ENCODE measurements at regions not wholly inside any gene's neighbourhood (a gene's known extent, or its start where the extent isn't known, plus 50 kb on each side); places are given as distances from the start of the nearest gene placed in this dataset.

DNA sequence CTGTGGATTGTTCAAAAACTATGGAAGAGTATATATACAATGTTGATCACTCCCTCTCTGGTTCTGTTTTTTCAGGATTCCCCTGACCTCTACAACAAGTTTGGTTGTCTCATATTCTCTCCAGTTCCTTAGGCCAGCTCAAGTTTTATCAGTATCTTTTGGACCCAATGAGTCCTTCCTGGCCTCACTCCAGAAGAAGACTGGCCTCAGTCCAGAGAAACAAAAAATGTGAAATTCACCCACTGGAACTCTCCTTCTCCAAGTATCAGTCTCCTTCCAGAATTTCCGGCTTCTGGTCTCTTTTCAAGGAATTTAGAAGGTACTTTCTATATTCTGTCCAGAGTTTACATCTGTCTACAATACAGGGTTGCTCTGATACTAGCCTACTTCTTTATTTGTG, 537.8 kb upstream of the FTMT start:
- Histone ChIP-seq H3K4me3 (no peak overlapping the region), H3K9me3 (no peaks in the 10 kb centered on the region), H3K36me3 (no peaks in the 10 kb centered on the region), H3K27me3 (no peaks in the 10 kb centered on the region), H3K27ac (no peak overlapping the region), H3K4me1 (no peaks in the 10 kb centered on the region)
- 38% methylated on average over 1 of the region's 1 CpG for WGBS (ENCODE audit: insufficient coverage, low coverage, low lambda C conversion rate, missing lambda C conversion rate)
- no peak for TF ChIP-seq POLR2A (IDR thresholded peaks at IDR 0.05)
- TF ChIP-seq, protein P1, sequence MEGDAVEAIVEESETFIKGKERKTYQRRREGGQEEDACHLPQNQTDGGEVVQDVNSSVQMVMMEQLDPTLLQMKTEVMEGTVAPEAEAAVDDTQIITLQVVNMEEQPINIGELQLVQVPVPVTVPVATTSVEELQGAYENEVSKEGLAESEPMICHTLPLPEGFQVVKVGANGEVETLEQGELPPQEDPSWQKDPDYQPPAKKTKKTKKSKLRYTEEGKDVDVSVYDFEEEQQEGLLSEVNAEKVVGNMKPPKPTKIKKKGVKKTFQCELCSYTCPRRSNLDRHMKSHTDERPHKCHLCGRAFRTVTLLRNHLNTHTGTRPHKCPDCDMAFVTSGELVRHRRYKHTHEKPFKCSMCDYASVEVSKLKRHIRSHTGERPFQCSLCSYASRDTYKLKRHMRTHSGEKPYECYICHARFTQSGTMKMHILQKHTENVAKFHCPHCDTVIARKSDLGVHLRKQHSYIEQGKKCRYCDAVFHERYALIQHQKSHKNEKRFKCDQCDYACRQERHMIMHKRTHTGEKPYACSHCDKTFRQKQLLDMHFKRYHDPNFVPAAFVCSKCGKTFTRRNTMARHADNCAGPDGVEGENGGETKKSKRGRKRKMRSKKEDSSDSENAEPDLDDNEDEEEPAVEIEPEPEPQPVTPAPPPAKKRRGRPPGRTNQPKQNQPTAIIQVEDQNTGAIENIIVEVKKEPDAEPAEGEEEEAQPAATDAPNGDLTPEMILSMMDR (IDR thresholded peaks at IDR 0.05), result no peak
- no peak for DNase-seq
- no peak for ATAC-seq
- intact Hi-C loops (cut with DNase I), result no loop called here

DNA sequence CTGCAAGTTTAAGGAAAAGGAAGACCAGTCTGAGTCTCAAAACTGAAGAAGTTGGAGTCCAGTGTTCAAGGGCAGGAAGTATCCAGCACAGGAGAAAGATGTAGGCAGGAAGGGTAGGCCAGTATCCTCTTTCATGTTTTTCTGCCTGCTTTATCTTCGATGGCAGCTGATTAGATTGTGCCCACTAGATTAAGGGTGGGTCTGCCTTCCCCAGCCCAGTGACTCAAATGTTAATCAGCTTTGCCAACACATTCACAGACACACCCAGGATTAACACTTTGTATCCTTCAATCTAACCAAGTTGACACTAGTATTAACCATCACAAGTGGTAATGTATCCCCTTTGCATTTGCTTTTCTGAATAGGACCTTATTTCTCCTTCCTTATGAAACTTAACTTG, 535.9 kb upstream of the FTMT start:
- Histone ChIP-seq H3K36me3 (no peaks in the 10 kb centered on the region), H3K4me3 (no peak overlapping the region), H3K27ac (no peak overlapping the region), H3K27me3 (no peaks in the 10 kb centered on the region), H3K9me3 (no peaks in the 10 kb centered on the region), H3K4me1 (no peaks in the 10 kb centered on the region)
- ATAC-seq, result no peak
- no peak for DNase-seq
- TF ChIP-seq, protein P1 (IDR thresholded peaks at IDR 0.05), result no peak
- no peak for TF ChIP-seq POLR2A (IDR thresholded peaks at IDR 0.05)
- WGBS (ENCODE audit: insufficient coverage, low coverage, low lambda C conversion rate, missing lambda C conversion rate), result no CpG with 5 or more reads among the region's 1 CpG
- intact Hi-C loops (cut with DNase I), result no loop called here

DNA sequence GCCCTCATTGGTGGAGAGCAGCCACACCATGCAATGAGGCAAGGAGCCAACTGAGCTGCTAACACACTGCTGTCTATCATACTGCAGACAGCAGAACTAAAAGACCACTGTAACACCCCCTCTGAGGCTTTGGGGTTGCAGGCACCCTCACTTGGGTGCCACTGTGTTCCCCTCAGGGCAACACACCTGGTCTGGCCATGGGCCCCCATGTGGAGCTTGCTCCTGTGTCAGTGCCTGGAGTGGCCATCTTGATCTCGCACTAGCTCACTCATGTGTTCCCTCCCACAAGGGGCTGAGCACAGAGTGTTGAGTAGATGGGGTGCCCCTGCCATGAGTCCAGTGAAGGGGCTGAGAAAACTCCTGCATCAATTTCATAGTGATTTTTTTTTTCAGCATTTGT, 532.4 kb upstream of the FTMT start:
- TF ChIP-seq, protein P1 (IDR thresholded peaks at IDR 0.05), result no peak
- TF ChIP-seq POLR2A (IDR thresholded peaks at IDR 0.05), result no peak
- ATAC-seq (no peak), DNase-seq (no peak)
- Histone ChIP-seq H3K27me3 (no peaks in the 10 kb centered on the region), H3K36me3 (no peaks in the 10 kb centered on the region), H3K4me1 (no peaks in the 10 kb centered on the region), H3K9me3 (no peaks in the 10 kb centered on the region), H3K27ac (no peak overlapping the region), H3K4me3 (no peak overlapping the region)
- no CpG with 5 or more reads among the region's 1 CpG for WGBS (ENCODE audit: insufficient coverage, low coverage, low lambda C conversion rate, missing lambda C conversion rate)
- intact Hi-C loops (cut with DNase I), result no loop called here

DNA sequence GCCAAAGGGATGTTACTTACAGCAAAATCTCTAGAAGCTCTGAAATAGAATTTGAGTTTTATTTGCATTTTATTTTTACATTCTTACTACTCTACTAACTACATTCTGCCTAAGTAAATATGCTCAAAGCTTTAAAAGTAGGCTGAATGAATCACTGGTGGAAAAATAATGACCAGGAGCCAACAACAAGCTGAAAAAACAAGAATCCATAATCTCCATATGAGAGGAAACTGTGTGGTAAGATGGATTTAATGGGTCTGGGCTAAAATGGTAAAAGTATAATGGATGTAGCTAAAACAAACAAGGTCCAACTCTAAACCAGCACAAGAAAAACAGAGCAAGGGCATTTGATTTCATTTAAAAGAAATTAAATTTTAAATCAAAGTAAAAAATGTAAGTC, 525.8 kb upstream of the FTMT start:
- no peaks in the 10 kb centered on the region for H3K4me1 ChIP-seq
- H3K36me3 ChIP-seq, result no peaks in the 10 kb centered on the region
- no peaks in the 10 kb centered on the region for H3K9me3 ChIP-seq
- no peak overlapping the region for H3K4me3 ChIP-seq
- intact Hi-C loops (cut with DNase I), result no loop called here
- H3K27ac ChIP-seq, result no peak overlapping the region
- no peaks in the 10 kb centered on the region for H3K27me3 ChIP-seq
- no peak for DNase-seq
- TF ChIP-seq, protein P1 (IDR thresholded peaks at IDR 0.05), result no peak
- TF ChIP-seq POLR2A (IDR thresholded peaks at IDR 0.05), result no peak
- ATAC-seq, result no peak

DNA sequence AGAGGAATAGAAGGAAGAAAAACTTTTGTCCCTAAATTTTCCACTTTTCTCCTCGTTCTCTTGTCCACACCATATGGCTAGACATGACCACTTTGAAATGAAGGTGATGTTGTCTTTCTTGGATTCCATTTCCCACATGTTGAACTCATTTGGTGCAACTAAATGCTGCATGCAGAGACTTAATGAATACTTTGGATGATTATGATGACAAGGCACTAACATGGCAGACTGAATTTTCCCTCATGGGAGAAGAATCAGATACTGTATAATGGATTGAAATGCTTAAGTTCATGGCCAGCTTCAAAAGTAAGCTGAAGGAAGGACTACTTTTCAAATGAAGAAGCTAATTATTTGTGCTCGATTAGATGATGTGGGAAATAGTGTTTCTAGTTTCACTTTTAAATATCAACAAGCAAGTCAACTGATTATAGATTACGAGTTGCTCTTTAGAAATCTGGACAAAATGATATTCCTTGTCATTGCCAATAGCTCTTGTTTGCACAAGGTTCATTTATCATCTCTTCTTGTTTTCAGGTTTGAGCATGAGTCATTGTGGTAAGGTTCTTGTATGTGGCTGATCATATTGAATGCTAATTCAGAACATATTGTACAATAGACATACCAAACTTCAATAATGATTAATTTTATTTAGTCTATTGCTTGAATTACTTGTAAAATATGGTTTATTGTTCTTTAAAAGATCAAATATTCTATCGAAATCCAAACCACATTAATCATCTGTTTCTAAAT, 501.3 kb upstream of the FTMT start:
- Histone ChIP-seq H3K36me3 (no peaks in the 10 kb centered on the region), H3K27ac (no peak overlapping the region), H3K4me3 (no peak overlapping the region), H3K27me3 (no peaks in the 10 kb centered on the region), H3K9me3 (no peaks in the 10 kb centered on the region), H3K4me1 (no peaks in the 10 kb centered on the region)
- intact Hi-C loops (cut with DNase I), result no loop called here
- DNase-seq (no peak), ATAC-seq (no peak)
- 25% methylated on average over 4 of the region's 4 CpGs for WGBS (ENCODE audit: insufficient coverage, low coverage, low lambda C conversion rate, missing lambda C conversion rate)
- no peak for TF ChIP-seq POLR2A (IDR thresholded peaks at IDR 0.05)
- TF ChIP-seq, protein P1 (IDR thresholded peaks at IDR 0.05), result no peak
